H1 (cell line): ENCODE measurements at regions not wholly inside any gene's neighbourhood (a gene's known extent, or its start where the extent isn't known, plus 50 kb on each side); places are given as distances from the start of the nearest gene placed in this dataset.

ENCODE experiments used
- CTCF ChIA-PET: fragments of 300-600 bp; sonication (Branson Sonifier 250); formaldehyde crosslinking; loops from one replicate; lab custom pipeline; 2021; ENCODE audit not compliant: partially characterized antibody; lab: Charles Lee
- POLR2A ChIA-PET: fragments of 300-600 bp; sonication (Branson Sonifier 250); formaldehyde crosslinking; loops from one replicate; lab custom pipeline; 2021; ENCODE audit warnings: inconsistent platforms; ENCODE audit not compliant: partially characterized antibody; lab: Charles Lee
- DNase-seq, 2 experiments: peaks; one replicate each; pipeline versions ENCODE4 v3.0.0 to v3.0.0-alpha.2; 2010 to 2022; ENCODE audit warnings: low spot score in 2 of 2, low read depth in 1 of 2, mixed read lengths in 1 of 2
- FAIRE-seq: peaks from 2 replicates; lab custom pipeline; 2011; peaks lifted over from hg19 to GRCh38; lab: Jason Lieb, UNC
- H2AFZ ChIP-seq: 2 replicates; pipeline ENCODE4 v1.8.1; 2012; ENCODE audit warnings: low read length, inconsistent platforms
- H2AK5ac ChIP-seq: 2 replicates; pipeline ENCODE4 v1.6.1; 2013; ENCODE audit warnings: low read depth, low read length
- H2BK120ac ChIP-seq: replicated peaks from 2 replicates; pipeline ENCODE3; 2013; ENCODE audit warnings: low read depth, low read length, inconsistent platforms
- H2BK12ac ChIP-seq: 2 replicates; pipeline ENCODE4 v1.6.1; 2013; ENCODE audit warnings: low read depth, low read length
- H2BK15ac ChIP-seq: 2 replicates; pipeline ENCODE4 v1.6.1; 2013; ENCODE audit warnings: low read length
- H2BK20ac ChIP-seq: 2 replicates; pipeline ENCODE4 v1.6.1; 2013; ENCODE audit warnings: low read length
- H2BK5ac ChIP-seq: 2 replicates; pipeline ENCODE4 v1.6.1; 2013; ENCODE audit warnings: low read depth, low read length
- H3K14ac ChIP-seq: 2 replicates; pipeline ENCODE4 v1.6.1; 2013; ENCODE audit warnings: inconsistent platforms; ENCODE audit not compliant: insufficient read length
- H3K18ac ChIP-seq: 2 replicates; pipeline ENCODE4 v1.6.1; 2013; ENCODE audit warnings: low read length; ENCODE audit errors: extremely low read depth
- H3K23ac ChIP-seq: 2 replicates; pipeline ENCODE4 v1.6.1; 2013; ENCODE audit warnings: inconsistent platforms; ENCODE audit not compliant: insufficient read length
- H3K23me2 ChIP-seq: 2 replicates; pipeline ENCODE4 v1.6.1; 2013; ENCODE audit warnings: low read depth, low read length
- H3K27ac ChIP-seq: 2 replicates; pipeline ENCODE4 v1.6.1; 2011; ENCODE audit warnings: low read depth, low read length, inconsistent platforms
- H3K27me3 ChIP-seq, 4 experiments: replicated peaks in 1 of 4; 1 replicate in 1 of 4; 2 replicates in 3 of 4; pipeline versions ENCODE4 v1.6.1 to v1.8.1; 2011 to 2013; ENCODE audit warnings: low read length in 3 of 4, mild to moderate bottlenecking in 3 of 4, inconsistent platforms in 2 of 4, mixed read lengths in 2 of 4, moderate library complexity in 1 of 4; ENCODE audit not compliant: control insufficient read depth in 3 of 4, insufficient read depth in 3 of 4; ENCODE audit errors: extremely low read depth in 1 of 4
- H3K36me3 ChIP-seq, 4 experiments: 2 replicates each; pipeline versions ENCODE4 v1.6.1 to v1.8.1; 2011 to 2013; ENCODE audit warnings: mild to moderate bottlenecking in 4 of 4, low read length in 3 of 4, moderate library complexity in 2 of 4, control low read depth in 1 of 4, inconsistent platforms in 1 of 4; ENCODE audit not compliant: insufficient read depth in 4 of 4, control insufficient read depth in 2 of 4
- H3K4ac ChIP-seq: replicated peaks from 2 replicates; pipeline ENCODE3; 2013; ENCODE audit warnings: low read length, low read depth, mixed read lengths, inconsistent platforms; ENCODE audit not compliant: insufficient read length
- H3K4me1 ChIP-seq, 4 experiments: replicated peaks in 1 of 4; 1 replicate in 1 of 4; 2 replicates in 3 of 4; pipeline versions ENCODE4 v1.6.1 to v1.8.1; 2011 to 2013; ENCODE audit warnings: low read length in 3 of 4, inconsistent platforms in 2 of 4, mixed read lengths in 1 of 4; ENCODE audit not compliant: insufficient read depth in 4 of 4, control insufficient read depth in 3 of 4
- H3K4me2 ChIP-seq, 2 experiments: 2 replicates each; pipeline versions ENCODE4 v1.6.1 to v1.8.1; 2011 to 2013; ENCODE audit warnings: low read depth in 2 of 2, low read length in 2 of 2, control low read depth in 1 of 2, inconsistent platforms in 1 of 2, mild to moderate bottlenecking in 1 of 2; ENCODE audit not compliant: insufficient read depth in 1 of 2
- H3K4me3 ChIP-seq, 4 experiments: fragments of 200-600, 300-600 bp in 1 of 4; sonication (generic), shearing (Covaris generic), sonication (Bioruptor Twin) in 1 of 4; 2 replicates each; pipeline versions ENCODE4 v1.5.1 to v1.8.1; 2011 to 2016; ENCODE audit warnings: low read length in 4 of 4, low read depth in 3 of 4, control low read depth in 2 of 4, inconsistent platforms in 2 of 4, mild to moderate bottlenecking in 2 of 4, mixed read lengths in 1 of 4, moderate library complexity in 1 of 4; ENCODE audit not compliant: insufficient read depth in 2 of 4; ENCODE audit errors: extremely low read depth in 1 of 4
- H3K56ac ChIP-seq: replicated peaks from 2 replicates; pipeline ENCODE3; 2013; ENCODE audit warnings: low read depth, mild to moderate bottlenecking, mixed read lengths, low read length, inconsistent platforms; ENCODE audit not compliant: insufficient read length
- H3K79me1 ChIP-seq: 2 replicates; pipeline ENCODE4 v1.6.1; 2013; ENCODE audit warnings: low read depth, low read length, control low read depth
- H3K79me2 ChIP-seq, 2 experiments: 2 replicates each; pipeline versions ENCODE4 v1.6.1 to v1.8.1; 2012 to 2013; ENCODE audit warnings: low read length in 2 of 2, mild to moderate bottlenecking in 2 of 2, inconsistent platforms in 1 of 2; ENCODE audit not compliant: insufficient read depth in 2 of 2, control insufficient read depth in 1 of 2
- H3K9ac ChIP-seq, 4 experiments: replicated peaks in 1 of 4; 1 replicate in 1 of 4; 2 replicates in 3 of 4; pipeline versions ENCODE4 v1.6.1 to v1.8.1; 2011 to 2013; ENCODE audit warnings: low read depth in 3 of 4, low read length in 3 of 4, control low read depth in 2 of 4, mild to moderate bottlenecking in 2 of 4, moderate library complexity in 2 of 4, inconsistent platforms in 1 of 4; ENCODE audit errors: extremely low read depth in 1 of 4
- H3K9me3 ChIP-seq, 2 experiments: 2 replicates each; pipeline versions ENCODE4 v1.6.1 to v1.8.1; 2012 to 2013; ENCODE audit warnings: mild to moderate bottlenecking in 2 of 2, moderate library complexity in 2 of 2, control low read depth in 1 of 2, inconsistent platforms in 1 of 2, low read depth in 1 of 2, low read length in 1 of 2, mixed read lengths in 1 of 2; ENCODE audit not compliant: insufficient read depth in 2 of 2
- H4K20me1 ChIP-seq, 2 experiments: replicated peaks in 1 of 2; 2 replicates each; pipeline versions ENCODE3 to v1.8.1; 2011 to 2013; ENCODE audit warnings: inconsistent platforms in 2 of 2, low read length in 2 of 2, mild to moderate bottlenecking in 1 of 2; ENCODE audit not compliant: insufficient read depth in 2 of 2, control insufficient read depth in 1 of 2
- H4K5ac ChIP-seq: 2 replicates; pipeline ENCODE4 v1.6.1; 2013; ENCODE audit warnings: low read length, low read depth, mixed read lengths, inconsistent platforms; ENCODE audit not compliant: insufficient read length
- H4K8ac ChIP-seq: 2 replicates; pipeline ENCODE4 v1.8.0; 2013; ENCODE audit warnings: mild to moderate bottlenecking, moderate library complexity, low read length, inconsistent platforms; ENCODE audit not compliant: insufficient read depth; ENCODE audit errors: extremely low read depth
- H4K91ac ChIP-seq: replicated peaks from 2 replicates; pipeline ENCODE3; 2013; ENCODE audit warnings: low read length, mixed read lengths, inconsistent platforms; ENCODE audit not compliant: insufficient read length
- BCL11A ChIP-seq, 2 experiments: IDR thresholded peaks; one replicate each; pipeline ENCODE4 v1.6.1; 2011; ENCODE audit warnings: low read depth in 2 of 2, low read length in 2 of 2, mild to moderate bottlenecking in 2 of 2
- CBX5 ChIP-seq: fragments of 300-800, 300-1000 bp; sonication (generic); IDR thresholded peaks from 2 replicates; pipeline ENCODE4 v1.7.1; 2016; ENCODE audit warnings: antibody characterized with exemption, low read length, low read depth
- CHD1 ChIP-seq: IDR thresholded peaks from 2 replicates; pipeline ENCODE4 v1.6.1; 2012; ENCODE audit warnings: low read depth, low read length, improper control_type of control experiment
- CREB1 ChIP-seq: IDR thresholded peaks from 2 replicates; pipeline ENCODE4 v1.6.1; 2012; ENCODE audit warnings: inconsistent platforms
- E2F6 ChIP-seq: IDR thresholded peaks from 2 replicates; pipeline ENCODE4 v1.6.1; 2012; ENCODE audit warnings: inconsistent platforms
- GTF2F1 ChIP-seq: IDR thresholded peaks from 2 replicates; pipeline ENCODE4 v1.6.1; 2012; ENCODE audit warnings: low read depth, low read length, improper control_type of control experiment, borderline replicate concordance
- HDAC6 ChIP-seq: IDR thresholded peaks from one replicate; pipeline ENCODE4 v1.7.1; 2012; ENCODE audit warnings: low read depth, mild to moderate bottlenecking, inconsistent platforms, low read length, moderate library complexity
- RAD21 ChIP-seq, 2 experiments: IDR thresholded peaks in 1 of 2; conservative IDR thresholded peaks in 1 of 2; 2 replicates each; pipeline ENCODE4 v1.6.1; 2011; ENCODE audit warnings: low read depth in 2 of 2, low read length in 2 of 2, improper control_type of control experiment in 1 of 2, inconsistent platforms in 1 of 2, mild to moderate bottlenecking in 1 of 2, moderate library complexity in 1 of 2
- RBBP5 ChIP-seq: IDR thresholded peaks from 2 replicates; pipeline ENCODE4 v1.7.1; 2012; ENCODE audit warnings: low read depth, mild to moderate bottlenecking, inconsistent platforms, low read length, moderate library complexity, borderline replicate concordance
- RXRA ChIP-seq: IDR thresholded peaks from 2 replicates; pipeline ENCODE4 v1.6.1; 2011; ENCODE audit warnings: low read depth, mild to moderate bottlenecking, low read length, moderate library complexity; ENCODE audit not compliant: insufficient read depth
- SIRT6 ChIP-seq: IDR thresholded peaks from one replicate; pipeline ENCODE4 v1.7.1; 2012; ENCODE audit warnings: low read length, inconsistent platforms
- SP4 ChIP-seq: IDR thresholded peaks from 2 replicates; pipeline ENCODE4 v1.6.1; 2012; ENCODE audit warnings: low read length, inconsistent platforms
- SUZ12 ChIP-seq: fragments of 200-600 bp; sonication (generic); IDR thresholded peaks from 2 replicates; pipeline ENCODE4 v1.6.1; 2012; ENCODE audit warnings: mild to moderate bottlenecking, inconsistent platforms, low read length, moderate library complexity, mixed read lengths
- TEAD4 ChIP-seq: IDR thresholded peaks from 2 replicates; pipeline ENCODE4 v1.6.1; 2012; ENCODE audit warnings: low read depth, low read length, inconsistent platforms, mixed read lengths
- ZNF274 ChIP-seq: IDR thresholded peaks from 2 replicates; pipeline ENCODE4 v1.7.0; 2012; ENCODE audit warnings: low read length, borderline replicate concordance; ENCODE audit errors: extremely low read depth
- WGBS, 2 experiments: shearing (Covaris generic) in 1 of 2; methylation state at CpG; one replicate each; pipeline versions ENCODE4 v1.1.6 to v1.1.7; 2013 to 2015; ENCODE audit warnings: low lambda C conversion rate in 2 of 2, mixed read lengths in 2 of 2, inconsistent platforms in 1 of 2, low coverage in 1 of 2, missing lambda C conversion rate in 1 of 2; ENCODE audit not compliant: insufficient replicate concordance in 2 of 2, insufficient coverage in 1 of 2, insufficient read length in 1 of 2; ENCODE audit errors: extremely low coverage in 1 of 2, missing lambda C conversion rate in 1 of 2; 5-methylcytosine and 5-hydroxymethylcytosine counted together

- H3K79me1 ChIP-seq = no peaks in the 10 kb centered on the region
- H2BK20ac ChIP-seq = no peak overlapping the region
- no peak overlapping the region for H3K4me3 ChIP-seq
- no peak overlapping the region for H3K9ac ChIP-seq
- no peaks in the 10 kb centered on the region for H3K23me2 ChIP-seq
- no peak overlapping the region for H3K23ac ChIP-seq
- H2BK5ac ChIP-seq = no peak overlapping the region
- H3K9me3 ChIP-seq = no peaks in the 10 kb centered on the region
- WGBS, 2 experiments = 87% methylated on average over 7 of the region's 7 CpGs; no CpG with 5 or more reads in 1 of the 2 experiments
- no peak overlapping the region for H3K4ac ChIP-seq
- H3K4me1 ChIP-seq = peaks cover 0 to 3% (median under 1%) of the 10 kb centered on the region in 4 experiments; a peak in 2 of 7 replicates
- POLR2A ChIA-PET = no interaction called here
- H3K14ac ChIP-seq = no peak overlapping the region
- FAIRE-seq (no peak), DNase-seq (no peak)
- H3K18ac ChIP-seq = no peak overlapping the region
- H4K91ac ChIP-seq = no peak overlapping the region
- H3K56ac ChIP-seq = no peak overlapping the region
- no peaks in the 10 kb centered on the region; a peak in 1 of 7 replicates for H3K27me3 ChIP-seq
- H2BK12ac ChIP-seq = no peak overlapping the region
- H2BK120ac ChIP-seq = no peak overlapping the region
- no peaks in the 10 kb centered on the region for H3K79me2 ChIP-seq
- H4K5ac ChIP-seq = no peak overlapping the region
- H3K4me2 ChIP-seq = no peak overlapping the region
- H3K27ac ChIP-seq = no peak overlapping the region
- peak overlapping the region; percentile 40; the same call in 1 of the 2 replicates for H2AFZ ChIP-seq
- no peaks in the 10 kb centered on the region for H4K20me1 ChIP-seq
- H4K8ac ChIP-seq = no peak overlapping the region
- no peak overlapping the region for H2BK15ac ChIP-seq
- H2AK5ac ChIP-seq = no peak overlapping the region
- no peaks in the 10 kb centered on the region for H3K36me3 ChIP-seq
- CTCF ChIA-PET = interaction anchor here (0.5 to 1.4 kb wide), 3 partner anchors 10 to 334 kb away, joined by 3 read pairs; no protein-coding TSS in a partner anchor
- TF ChIP-seq BCL11A (IDR thresholded peaks at IDR 0.05; ENCODE audit: low read depth in 2 of 2, low read length in 2 of 2) = no peak
- no peak for TF ChIP-seq E2F6
- TF ChIP-seq CREB1 = no peak
- TF ChIP-seq RXRA = no peak
- no peak for TF ChIP-seq SIRT6
- no peak for TF ChIP-seq TEAD4
- no peak for TF ChIP-seq RBBP5
- no peak for TF ChIP-seq CBX5
- TF ChIP-seq CHD1 = no peak
- no peak for TF ChIP-seq HDAC6
- no peak for TF ChIP-seq SUZ12
- TF ChIP-seq GTF2F1 = no peak
- TF ChIP-seq SP4 = no peak
- no peak for TF ChIP-seq RAD21 (IDR thresholded peaks at IDR 0.05 in 1 of 2, conservative IDR thresholded peaks at IDR 0.05 in 1 of 2; ENCODE audit: low read depth in 2 of 2, low read length in 2 of 2)
- TF ChIP-seq ZNF274 = no peak
Measured at GRCh38 chr3:194957743-194958240, 272.1 kb downstream of the FAM43A start.
